ENCODE measurements at regions not wholly inside any gene's neighbourhood (a gene's known extent, or its start where the extent isn't known, plus 50 kb on each side); places are given as distances from the start of the nearest gene placed in this dataset.

DNA sequence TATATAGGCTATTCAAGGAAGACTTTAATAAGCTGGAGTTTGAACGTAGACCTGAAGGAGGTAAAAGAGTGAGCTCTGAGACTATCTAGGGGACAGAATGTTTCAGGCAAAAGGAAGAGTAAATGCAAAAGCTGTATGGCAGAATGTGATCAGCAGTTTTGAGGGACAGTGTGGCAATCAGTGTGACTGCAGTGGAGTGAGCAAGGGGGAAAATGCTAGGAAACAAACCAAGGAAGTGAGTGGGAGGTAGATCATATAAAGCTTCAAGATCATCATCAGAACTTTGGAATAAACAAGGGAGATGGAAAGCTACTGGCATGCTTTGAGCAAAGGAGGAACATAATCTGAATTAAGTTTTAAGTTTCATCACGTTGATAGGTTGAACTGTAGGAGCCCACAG, 67.5 kb upstream of the BTG1 start:
- TF ChIP-seq EZH2 (IDR thresholded peaks at IDR 0.05; ENCODE audit: low read length, unreplicated experiment) (no peak), EZH2phosphoT487 (IDR thresholded peaks at IDR 0.05; ENCODE audit: borderline replicate concordance, low read length) (no peak)
- TF ChIP-seq, protein P1, sequence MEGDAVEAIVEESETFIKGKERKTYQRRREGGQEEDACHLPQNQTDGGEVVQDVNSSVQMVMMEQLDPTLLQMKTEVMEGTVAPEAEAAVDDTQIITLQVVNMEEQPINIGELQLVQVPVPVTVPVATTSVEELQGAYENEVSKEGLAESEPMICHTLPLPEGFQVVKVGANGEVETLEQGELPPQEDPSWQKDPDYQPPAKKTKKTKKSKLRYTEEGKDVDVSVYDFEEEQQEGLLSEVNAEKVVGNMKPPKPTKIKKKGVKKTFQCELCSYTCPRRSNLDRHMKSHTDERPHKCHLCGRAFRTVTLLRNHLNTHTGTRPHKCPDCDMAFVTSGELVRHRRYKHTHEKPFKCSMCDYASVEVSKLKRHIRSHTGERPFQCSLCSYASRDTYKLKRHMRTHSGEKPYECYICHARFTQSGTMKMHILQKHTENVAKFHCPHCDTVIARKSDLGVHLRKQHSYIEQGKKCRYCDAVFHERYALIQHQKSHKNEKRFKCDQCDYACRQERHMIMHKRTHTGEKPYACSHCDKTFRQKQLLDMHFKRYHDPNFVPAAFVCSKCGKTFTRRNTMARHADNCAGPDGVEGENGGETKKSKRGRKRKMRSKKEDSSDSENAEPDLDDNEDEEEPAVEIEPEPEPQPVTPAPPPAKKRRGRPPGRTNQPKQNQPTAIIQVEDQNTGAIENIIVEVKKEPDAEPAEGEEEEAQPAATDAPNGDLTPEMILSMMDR (conservative IDR thresholded peaks at IDR 0.05; ENCODE audit: low read depth, low read length), result no peak
